IPS DF 19.7 (cell line): ENCODE measurements at regions not wholly inside any gene's neighbourhood (a gene's known extent, or its start where the extent isn't known, plus 50 kb on each side); places are given as distances from the start of the nearest gene placed in this dataset.

Experiments used
- DNase-seq: peaks from one replicate; pipeline ENCODE4 v3.0.0-alpha.2; 2013; ENCODE audit warnings: low read depth, low spot score

DNA sequence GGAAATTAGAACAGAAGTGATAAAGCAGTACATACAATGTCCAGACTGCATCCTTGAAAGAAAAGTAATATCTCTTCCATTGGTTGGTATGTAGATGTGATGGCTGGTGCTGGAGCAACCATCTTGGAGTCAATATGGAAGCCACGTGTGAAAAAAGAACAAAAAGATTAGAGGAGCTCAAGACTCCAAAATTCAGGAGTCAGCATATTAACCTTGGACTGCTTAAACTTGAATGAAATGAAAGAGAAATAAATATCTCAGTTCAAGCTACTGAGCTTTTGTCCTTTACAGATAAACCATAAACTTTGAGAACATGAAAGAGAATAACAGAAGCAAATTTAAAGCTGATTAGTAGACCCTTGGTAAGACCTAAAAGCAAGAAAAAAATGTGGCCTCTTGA lies 197.9 kb downstream of the HS3ST3B1 start:
- no peak for DNase-seq

DNA sequence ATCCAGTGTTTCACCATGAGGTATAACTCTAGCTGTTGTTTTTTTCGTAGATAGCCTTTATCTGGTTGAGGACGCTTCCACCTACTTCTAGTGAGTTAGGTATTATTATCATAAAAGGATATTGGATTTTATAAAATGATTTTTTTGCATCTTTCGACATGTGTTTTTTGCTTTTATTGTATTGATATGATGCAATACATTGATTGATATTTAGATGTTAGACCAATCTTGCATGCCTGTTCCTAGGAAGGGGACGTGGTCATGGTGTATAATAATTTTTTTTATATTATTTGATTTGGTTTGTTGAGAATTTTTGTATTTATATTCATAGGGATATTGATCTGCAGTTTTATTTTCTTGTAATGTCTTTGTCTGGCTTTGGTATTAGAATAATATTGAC lies 193.3 kb downstream of the HS3ST3B1 start:
- no peak for DNase-seq

DNA sequence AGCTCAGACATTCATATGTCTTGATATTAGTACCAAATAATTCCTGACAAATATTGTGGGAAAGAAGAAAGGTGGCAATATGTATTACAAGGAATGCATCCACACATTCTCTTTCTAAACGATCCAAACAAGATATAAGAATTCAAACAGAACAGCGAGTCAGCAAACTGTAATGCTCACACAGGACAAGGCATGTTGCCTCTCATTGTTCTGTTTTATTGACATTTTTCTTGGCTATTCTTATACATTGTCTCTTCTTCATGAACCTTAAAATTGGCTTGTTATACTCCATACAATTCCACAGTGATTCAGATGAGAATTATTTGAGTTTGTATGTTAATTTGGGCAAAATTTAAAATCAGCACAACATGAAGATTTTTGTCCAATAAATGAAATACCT lies 189.1 kb downstream of the HS3ST3B1 start:
- DNase-seq = no peak

DNA sequence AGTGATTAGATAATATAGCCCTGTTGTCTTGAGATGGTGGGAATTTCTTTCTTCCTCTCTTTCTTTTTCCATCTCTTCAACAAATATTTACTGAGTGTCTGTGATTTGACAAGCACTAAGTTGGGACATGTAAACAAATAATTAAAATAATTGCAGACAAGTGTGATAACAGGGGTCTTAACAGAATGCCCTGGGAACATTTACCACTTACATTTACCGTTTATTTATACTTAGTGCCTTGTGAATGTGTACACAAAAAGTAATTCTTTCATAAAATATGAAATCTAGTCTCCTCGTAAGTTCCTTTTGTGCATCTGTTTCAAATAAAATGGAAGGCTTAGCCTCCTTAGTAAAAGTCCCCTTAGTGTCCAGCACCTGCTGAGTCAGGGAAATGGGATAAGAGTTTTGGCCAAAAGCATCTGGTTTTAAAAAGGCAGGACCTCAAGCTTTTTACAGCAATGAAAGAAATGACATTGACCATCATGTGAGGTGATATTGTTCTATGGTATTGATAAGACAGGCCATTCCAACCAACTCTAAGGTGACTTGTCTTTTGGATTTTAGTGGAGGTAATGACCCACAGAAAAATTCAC lies 188.2 kb downstream of the HS3ST3B1 start:
- no peak for DNase-seq

DNA sequence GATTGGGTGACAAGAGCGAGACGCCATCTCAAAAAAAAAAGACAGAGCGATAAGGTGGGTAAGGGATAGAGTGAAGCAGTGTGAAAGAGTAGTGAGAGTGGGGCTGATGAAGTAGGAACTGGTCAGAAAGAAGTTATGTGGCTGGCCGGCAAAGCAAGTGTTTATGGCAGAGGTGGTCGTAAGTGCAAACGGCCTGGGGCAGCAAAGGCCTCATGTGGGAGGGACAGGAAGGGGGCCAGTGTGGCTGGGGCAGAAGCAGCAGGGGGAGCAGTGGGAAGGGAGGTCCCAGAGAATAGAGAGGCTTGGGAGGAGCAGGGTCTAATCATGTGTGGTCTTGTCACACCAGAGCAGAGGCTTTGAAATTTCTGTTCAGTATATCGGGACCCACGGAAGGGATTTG lies 186.2 kb downstream of the HS3ST3B1 start:
- no peak for DNase-seq

DNA sequence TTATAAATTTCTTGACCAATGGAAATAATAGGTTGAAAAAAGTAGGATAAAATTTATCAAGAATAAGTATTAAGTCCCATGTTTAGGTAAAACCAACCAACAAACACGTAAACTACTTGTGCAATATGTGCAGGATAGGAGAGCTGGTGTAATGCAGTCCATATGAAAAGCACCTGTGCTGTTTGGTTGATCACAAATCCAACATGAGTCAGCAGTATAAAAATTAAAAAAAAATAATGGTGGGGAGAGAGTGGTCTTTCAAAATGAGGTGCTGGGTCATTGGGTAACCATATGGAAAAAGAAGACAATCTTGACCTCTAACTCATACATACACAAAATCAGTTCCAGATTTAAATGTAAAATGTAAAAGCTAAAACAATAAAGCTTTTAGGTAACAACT lies 181.8 kb downstream of the HS3ST3B1 start:
- no peak for DNase-seq

DNA sequence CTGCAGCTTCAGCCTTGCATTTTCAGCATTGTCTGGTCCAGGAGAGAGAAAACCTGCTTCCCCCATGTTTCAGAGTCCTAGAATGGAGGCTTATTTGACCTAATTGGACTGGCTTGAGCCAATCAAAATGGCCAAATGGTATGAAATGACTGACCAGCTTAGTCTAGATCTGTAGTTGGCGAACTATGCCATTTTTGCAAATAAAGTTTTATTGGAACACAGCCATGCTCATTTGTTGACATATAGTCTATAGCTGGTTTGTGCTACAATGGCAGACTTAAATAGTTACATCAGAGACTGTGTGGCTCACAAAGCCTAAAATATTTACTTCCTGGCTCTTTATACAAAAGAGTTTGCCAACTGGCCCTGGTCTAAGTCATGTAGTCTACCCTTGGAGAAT lies 180.8 kb downstream of the HS3ST3B1 start:
- no peak for DNase-seq

DNA sequence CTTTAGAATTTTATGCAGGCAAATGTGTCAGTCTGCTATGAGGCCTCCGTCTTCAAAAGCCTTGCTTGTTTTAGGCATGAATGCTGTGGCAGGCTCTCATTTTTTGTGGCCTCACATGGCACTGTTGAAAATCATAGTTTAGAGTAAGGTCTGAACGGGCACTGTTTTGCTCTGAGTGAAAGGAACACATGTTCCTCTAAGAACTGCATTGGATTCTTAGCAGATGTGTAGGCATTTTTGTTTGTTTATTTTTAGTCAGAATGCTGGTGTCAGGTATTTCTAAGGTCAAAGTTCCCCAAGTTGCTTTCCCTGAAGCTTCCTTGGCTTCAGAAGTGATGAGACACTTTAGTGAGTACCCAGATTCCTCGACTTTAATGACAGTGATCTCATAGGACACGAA lies 173.7 kb downstream of the HS3ST3B1 start:
- no peak for DNase-seq

DNA sequence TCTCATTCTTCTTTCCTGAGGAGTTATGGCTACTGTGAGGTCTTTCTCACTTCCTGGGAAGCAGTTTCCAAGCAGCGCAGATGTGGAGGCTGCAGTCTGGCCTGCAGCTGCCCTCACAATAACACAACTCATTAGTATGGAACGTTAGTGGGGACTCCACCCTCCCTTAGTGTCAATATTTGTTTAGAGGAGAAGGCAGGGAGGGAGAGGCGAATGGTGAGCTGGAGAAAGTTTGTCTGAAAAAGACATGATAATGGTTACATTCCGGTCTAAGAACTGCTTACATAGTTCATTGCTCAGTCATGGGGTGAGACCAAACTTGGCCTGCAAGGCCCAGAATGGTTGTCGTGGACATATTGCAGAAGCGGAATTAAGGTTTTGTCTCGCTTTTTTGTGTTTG lies 170.2 kb downstream of the HS3ST3B1 start:
- DNase-seq = no peak

DNA sequence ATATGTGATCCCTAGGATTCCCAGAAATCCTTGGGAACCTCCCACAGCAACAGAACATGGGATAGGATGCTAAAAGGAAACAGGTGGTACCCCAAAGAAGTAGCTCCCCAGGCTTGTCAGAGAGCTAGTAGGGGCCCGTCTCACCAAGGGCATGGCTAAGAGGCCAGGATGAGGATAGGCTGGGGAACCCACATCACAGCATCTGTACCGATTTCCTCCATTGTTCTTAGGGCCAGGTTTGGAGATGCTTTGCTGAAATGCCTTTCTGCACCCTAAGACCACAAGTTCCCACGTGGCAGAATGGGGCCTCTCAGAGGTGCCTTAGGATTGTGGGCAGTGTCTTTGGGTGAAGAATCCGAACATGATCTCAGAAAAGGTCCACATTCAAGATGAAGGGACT lies 169.5 kb downstream of the HS3ST3B1 start:
- DNase-seq = no peak

DNA sequence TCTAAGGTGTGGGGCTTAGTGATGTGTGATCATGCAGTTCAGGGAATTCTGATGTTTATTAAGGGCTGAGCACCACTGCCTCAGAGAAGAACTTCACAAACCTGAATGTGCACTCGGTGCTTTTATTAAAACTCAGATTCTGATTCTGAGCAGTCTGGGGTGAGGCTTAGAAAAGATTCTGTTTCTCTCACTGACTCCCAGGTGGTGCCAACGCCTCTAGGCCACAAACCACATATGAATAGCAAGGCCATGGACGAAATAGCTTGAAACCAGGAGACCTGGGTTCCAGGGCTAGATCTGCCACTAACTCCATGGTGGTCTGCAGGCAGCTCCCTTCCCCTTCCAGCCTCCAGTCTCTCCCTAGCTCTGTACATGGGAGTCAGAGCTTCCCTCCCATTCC lies 169.1 kb downstream of the HS3ST3B1 start:
- no peak for DNase-seq

DNA sequence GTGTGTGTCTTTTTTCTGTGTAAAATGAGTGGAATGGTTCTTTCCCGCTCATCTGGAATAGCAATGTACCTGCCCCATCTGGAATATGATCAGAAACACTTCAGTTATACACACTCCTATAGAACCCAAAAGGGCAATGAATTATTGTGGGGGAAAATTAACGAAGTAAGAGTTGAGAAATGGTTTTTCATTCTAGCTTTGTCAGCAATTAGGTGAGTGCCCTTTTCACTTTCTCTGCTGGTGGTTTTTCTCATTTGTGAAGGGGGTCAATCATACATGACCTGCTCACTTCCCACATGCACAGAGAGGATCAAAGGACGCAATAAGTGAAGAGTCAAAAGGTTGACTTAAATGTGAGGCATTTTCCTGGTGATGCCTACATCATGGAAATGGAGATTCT lies 168.0 kb downstream of the HS3ST3B1 start:
- no peak for DNase-seq

DNA sequence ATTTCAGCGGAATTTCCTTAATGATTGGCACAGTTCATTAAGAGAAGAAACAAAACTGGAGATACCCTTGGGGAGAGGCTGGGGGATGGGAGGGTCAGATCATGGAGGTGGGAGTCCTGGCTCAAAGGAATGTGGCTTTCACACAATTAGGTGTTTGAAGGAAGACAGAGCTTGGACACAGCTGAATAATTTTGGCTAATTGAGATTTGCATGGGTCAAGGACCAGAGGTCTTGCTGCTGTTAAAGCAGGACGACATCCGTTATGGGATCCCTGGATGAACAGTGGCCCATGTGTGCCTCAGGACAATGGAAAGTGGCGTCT lies 160.3 kb downstream of the HS3ST3B1 start:
- DNase-seq = no peak

DNA sequence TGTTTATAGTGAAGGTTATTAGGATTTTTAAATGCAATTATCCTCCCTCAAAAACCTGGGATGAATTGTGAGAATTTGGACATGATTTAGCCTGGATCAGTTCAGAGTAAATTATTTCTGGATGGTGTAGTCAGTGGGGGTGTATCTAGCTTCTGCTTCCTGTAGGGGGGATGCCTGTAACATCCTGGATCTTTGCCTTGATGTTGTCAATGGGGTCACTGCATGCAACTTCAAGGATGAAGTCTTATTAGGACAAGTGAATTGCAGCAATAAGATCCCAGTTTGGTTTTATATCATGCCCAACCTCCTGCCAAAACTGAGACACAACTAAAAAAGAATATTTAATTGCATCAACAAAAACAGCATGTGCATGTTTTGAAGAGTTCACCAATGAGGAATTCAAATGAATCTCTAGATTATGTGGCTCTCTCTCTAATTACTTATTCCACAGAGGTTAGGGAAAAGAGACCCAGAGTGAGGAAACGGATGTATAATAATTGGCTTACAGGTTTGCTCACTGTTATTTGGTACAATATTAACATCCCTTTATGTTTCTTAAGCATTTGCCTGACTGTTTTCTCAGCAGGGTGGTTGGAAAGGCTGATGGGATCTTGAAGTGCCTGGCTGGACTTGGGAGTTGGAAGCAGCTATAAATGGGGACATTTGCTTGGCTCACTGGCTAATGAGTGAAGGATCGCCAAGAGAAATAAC lies 159.8 kb downstream of the HS3ST3B1 start:
- DNase-seq = no peak

DNA sequence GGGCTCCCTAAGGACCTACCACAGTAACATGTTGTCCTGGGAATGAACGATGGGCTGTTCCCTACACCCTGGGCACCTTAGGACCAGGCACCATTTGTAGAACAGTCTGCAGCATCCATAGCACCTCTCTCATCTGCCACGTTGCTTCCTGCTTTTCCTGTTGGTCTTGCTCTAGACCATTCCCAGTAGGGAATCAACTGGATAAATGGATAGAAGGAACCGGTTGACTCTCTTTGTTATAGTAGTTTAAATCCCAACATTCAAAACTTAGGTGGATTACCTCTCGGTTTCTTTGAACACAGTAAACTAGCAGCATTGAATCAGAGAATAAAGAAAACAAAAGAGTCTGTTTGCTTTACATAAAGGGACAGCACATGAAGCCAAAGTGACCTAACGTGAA lies 159.1 kb downstream of the HS3ST3B1 start:
- DNase-seq = no peak

DNA sequence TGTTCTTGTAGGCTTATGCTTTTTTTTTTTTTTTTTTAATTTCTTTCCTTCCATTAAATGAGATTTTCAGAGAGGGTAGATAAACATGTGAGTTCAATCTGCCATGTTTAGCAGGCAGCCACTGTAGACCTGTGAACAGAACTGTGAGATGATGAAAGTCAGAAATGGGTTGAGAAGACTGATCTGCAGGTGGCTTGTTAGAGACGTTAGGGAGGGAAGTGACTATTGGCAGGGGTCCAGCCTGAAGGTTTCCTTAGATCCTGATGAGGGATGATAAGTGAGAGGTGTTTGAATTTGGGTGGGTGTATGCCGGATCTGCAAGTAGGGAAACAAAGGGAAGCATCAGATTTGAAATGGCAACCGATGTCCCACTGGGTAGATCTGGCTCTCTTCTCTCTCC lies 157.8 kb downstream of the HS3ST3B1 start:
- no peak for DNase-seq

DNA sequence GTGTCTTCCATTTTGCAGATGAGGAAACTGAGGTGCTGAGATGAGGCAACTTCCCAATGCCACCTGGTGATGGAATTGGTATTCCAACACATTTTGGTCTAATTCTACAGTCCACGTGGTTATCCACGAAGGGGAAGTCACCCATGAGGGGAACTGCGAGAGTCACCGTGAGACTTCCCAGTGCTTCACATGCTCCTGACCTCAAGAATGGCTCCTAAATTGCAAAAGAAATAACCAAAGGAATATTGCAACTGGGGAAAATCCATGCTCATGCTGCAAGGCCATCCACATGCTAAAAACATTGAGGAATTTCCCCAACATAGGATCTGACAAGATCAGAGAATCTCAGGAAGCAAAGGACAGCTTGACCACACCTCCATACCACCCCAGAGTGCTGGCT lies 153.9 kb downstream of the HS3ST3B1 start:
- DNase-seq = no peak

DNA sequence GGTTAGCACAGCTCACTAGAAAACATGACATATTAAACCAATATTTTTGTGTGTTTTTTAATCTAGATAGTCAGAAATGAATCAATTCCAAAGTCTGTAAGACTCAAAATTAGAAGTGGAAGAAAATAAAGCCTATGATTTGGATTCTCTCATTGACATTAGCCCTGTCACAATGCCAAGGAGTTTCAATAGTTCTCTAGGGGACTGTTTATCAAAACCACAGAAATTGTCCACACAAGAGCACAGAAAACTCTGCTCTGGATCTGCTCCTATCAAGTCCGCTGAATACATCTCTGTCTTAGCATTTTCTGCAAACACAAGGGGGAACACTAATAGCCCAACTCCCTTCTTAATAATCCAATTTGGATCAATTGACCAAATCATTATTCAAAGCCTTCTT lies 152.0 kb downstream of the HS3ST3B1 start:
- DNase-seq = no peak

DNA sequence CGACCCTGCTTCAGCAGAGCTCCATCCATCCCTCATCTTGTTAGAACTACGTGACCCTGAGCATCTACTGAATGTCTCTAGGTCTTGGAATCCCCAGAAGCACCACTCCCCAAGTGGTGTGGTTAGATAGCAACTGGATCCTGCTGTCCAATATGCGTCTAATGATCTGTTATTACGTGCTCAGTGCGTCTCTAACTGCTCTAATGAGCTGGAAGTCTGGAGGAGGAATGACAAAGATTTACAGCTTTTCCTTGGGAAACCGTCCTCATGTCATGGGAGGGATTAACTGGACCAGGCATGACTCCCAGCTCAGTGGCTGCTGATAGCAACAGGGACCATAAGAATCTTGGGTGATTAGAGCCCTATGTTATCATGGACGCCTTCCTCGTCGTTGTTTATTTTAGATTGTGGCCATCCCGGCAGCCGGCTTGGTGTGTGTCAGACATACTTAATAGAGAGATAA lies 150.9 kb downstream of the HS3ST3B1 start:
- DNase-seq = no peak

DNA sequence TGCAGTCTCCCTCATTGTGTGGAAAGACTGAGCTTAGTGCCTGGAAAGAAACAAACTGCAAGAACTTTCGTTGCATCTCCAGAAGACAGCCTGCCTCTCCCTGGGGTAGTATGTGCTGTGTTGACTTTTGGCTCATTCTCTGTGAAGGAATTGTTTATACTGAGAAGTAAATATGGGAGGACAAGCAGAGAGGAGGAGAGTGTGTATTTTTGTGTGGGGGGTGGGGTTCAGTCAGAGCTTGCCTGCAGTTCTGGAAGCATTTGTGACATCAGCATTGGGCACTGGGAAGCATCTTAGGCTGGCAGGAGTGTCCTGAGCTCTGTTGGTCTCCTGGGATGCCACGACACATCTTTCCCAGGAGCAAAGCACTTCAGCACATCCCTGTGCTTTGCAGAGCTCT lies 147.9 kb downstream of the HS3ST3B1 start:
- DNase-seq = no peak

DNA sequence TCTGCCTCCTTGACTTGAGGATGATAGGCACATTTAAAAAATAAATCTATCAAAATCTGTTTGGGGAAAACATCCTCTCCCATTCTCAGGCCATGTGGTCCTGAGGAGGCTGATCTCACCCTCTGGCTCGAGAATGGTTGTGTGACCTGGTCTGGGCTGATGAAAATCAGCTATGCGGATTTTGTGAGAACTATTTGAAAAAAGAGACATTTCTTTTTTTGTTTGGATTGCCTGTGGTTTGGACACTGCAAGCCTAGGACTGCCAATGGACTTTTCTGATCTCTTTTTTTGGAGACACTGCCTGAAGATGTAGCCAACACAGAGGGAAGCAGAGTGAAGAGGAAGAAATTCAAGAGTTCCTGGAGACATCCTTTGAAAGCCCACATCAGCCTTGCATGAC lies 145.9 kb downstream of the HS3ST3B1 start:
- no peak for DNase-seq

DNA sequence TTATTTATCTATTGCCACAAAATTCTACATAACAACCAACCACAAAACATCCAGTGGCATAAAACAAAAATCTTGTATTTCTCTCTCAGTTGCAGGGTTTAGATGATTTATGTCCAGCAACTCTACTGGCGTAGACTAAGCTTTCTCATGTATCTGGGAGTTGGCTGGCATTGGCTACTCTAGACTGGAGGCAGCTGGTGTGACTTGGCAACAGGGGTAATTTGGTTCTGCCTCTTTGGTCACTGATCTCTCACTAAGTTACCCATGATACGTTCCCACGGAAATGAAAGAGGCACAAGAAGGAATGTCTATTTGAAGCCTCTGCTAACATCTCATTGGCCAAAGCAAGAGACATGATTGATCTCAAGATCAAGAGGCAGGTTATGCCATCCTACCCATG lies 144.0 kb downstream of the HS3ST3B1 start:
- no peak for DNase-seq

DNA sequence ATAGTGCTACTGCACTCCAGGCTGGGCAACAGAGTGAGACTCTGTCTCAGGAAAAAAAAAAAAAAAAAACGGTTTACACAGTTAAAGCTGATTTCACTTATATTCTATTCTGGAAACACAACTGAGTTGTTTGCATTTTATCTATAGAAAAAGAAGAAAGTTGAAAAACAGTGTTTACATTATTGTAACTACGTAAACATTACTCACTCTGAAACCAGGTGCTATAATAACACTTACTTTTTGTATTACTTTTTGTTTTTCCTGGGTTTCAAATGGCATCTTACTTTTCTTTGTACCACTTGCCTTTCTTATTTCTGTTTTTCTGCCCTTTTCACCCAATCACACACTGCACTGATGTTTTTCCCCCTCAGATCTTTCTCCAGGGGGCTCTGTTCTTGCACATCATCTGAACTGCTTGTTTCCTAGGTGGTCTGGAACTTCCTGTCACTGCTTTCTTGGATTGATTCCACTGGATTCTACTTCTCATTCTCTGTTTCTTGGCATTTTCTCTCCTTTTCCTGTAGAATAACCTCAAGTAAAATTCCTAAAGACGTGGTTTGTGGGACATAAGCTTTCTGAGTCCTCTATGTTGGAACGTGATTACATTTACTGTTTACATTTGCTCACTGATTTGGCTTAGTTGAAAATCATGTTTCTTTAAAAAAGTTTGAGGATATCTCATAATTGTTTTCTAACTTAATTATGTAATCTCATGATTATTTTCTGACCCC lies 142.1 kb downstream of the HS3ST3B1 start:
- no peak for DNase-seq
